HG02759 (cell line): ENCODE measurements at regions not wholly inside any gene's neighbourhood (a gene's known extent, or its start where the extent isn't known, plus 50 kb on each side); places are given as distances from the start of the nearest gene placed in this dataset.
"Not testable (repeated sequence)": the region's sequence is repeated elsewhere in the genome, so short reads cannot be mapped to it uniquely, and the experiment has no call there.

Experiments
- ATAC-seq: cut with Tn5 transposase; IDR thresholded peaks from one replicate; pipeline ENCODE4 v1.9.1; 2021; ENCODE audit warnings: mild to moderate bottlenecking, moderate library complexity; ENCODE audit not compliant: unreplicated experiment

DNA sequence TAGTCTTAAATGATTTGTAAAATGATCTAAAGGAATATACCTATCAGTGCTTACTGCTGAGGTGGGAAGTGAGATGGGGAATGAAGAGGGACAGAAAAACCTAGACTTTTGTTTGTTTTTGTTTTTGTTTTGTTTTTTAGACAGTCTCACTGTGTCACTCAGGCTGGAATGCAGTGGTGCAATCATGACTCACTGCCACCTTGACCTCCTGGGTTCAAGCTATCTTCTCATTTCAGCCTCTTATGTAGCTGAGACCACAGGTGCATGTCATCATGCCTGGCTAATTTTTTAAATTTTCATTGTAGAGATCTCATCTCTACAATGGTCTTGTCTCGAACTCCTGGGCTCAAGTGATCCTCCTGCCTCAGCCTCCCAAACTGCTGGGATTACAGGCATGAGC is 116.4 kb upstream of the SEM1 start:
- ATAC-seq, result no peak

GRCh38 chr7:96827701-96828100 is 118.1 kb upstream of the SEM1 start:
- ATAC-seq, result no peak

- not testable (repeated sequence) for ATAC-seq
Observed at GRCh38 chr7:96829121-96829520, 119.5 kb upstream of the SEM1 start.

DNA sequence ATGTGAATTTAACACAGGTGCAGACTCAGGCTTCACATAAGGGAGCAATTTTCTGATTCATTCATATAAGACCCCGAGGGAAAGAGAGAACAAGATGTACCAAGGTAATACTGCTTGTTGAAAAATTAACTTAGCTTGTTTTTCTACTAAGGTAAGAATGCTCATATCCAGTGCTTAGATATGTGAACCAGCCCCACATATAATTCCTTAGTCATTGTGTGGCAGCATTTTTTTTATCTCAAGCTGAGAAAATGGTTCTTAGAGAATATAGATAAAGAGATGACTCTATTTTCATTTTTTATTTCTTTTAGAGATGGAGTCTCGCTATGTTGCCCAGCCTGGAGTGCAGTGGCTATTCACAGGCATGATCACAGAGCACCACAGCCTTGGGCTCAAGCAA is 121.8 kb upstream of the SEM1 start:
- no peak for ATAC-seq

GRCh38 chr7:96832092-96832662 is 122.5 kb upstream of the SEM1 start:
- no peak for ATAC-seq

GRCh38 chr7:96833676-96834453 is 124.2 kb upstream of the SEM1 start:
- no peak for ATAC-seq

DNA sequence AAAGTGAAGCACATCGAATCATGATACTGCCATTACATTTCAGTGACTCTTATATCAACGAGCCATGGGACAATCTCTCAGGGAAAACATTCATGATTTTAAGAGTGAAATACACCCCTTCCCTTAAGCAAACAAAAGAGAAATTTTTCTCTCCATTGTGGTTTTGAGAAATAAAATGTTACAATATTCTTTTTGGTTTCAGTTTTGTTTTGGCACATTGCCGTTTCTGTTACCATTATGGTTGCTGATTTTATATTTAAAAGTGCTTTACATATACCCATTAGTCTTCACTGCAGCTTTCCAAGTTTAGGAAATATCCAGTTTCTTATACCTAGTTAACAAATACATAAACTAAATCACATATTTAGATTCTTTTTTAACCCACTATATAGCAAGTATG is 126.8 kb upstream of the SEM1 start:
- no peak for ATAC-seq

GRCh38 chr7:96837593-96837992 is 127.9 kb upstream of the SEM1 start:
- peak; percentile 96 for ATAC-seq

DNA sequence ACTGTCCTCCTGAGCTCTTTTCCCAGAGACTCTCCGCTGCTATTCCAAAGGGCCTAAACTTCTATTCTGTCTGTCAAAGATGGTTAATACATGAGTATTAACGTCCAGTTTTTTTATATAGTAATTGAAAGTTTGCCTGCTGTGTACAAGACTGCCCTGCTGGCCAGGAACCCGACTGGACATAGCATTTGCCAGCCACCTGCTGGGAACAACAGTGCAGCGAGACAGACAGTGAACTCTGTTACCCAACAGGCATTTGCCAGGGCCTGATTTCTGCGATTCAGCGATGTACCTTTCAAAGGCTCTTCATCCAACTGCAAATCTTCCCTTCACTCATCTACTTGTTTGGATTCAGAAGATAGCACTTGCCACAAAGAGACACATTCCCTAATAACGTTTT is 128.8 kb upstream of the SEM1 start:
- ATAC-seq, result no peak

- ATAC-seq, result no peak
Observed at GRCh38 chr7:96855139-96855538, 145.5 kb upstream of the SEM1 start.

- no peak for ATAC-seq
Observed at GRCh38 chr7:96855691-96856090, 146.0 kb upstream of the SEM1 start.

GRCh38 chr7:96869538-96869937 is 135.8 kb upstream of the DLX6 start:
- ATAC-seq, result no peak

DNA sequence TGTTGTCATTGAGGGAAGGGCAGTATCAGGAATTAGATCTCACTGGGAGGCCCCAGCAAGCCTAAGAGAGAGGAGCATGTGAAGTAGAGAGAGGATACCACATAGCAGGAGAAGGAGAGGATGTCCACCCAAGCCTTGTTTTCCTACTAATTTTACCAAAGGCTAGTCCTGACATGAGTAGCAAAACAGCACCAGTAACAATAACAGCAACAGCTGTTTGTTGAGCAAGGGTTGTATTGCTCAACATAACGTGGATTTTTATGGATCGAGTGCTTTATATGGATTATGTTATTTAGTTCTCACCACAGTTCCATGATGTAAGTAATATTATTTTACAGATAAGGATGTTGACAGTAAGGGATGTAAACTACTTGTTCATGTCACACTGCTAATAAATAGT is 135.2 kb upstream of the DLX6 start:
- ATAC-seq, result no peak

DNA sequence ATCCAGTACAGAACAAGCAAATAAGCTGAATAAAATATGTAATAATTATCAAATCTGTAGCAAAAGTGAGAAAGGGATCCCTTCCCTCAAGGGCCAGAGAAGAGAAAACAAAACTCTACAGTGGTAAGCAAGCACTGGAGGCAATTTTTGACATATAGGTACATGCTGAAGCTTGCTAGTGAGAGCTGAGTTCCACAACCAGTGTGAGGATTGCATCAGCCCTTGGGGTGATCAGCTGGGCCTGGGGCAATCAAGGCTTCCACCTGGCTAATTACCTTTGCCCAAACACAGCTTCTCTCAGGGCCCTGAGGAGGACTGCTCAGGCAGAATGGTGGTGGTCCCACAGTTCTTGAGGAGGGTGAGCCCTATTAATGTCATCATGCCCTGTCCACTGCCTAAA is 134.4 kb upstream of the DLX6 start:
- no peak for ATAC-seq

DNA sequence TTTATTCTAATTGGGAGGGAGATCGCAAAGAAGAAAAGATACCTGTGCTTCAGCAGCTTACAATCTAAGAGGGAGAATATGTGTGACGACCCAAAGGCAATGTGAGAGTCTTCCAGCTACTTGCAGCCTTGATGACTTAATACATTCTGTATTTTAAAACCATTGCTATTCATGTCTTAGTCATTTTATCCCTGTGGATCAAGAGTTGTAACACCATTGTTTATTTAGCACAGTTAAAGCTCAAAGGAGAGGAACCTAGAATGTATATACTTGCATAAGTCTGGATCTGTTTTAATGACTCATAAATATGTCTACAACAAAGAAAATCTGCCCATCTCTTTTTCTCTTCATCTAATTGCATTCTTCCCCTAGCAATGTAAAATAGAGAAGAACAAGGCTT is 117.9 kb upstream of the DLX6 start:
- no peak for ATAC-seq

DNA sequence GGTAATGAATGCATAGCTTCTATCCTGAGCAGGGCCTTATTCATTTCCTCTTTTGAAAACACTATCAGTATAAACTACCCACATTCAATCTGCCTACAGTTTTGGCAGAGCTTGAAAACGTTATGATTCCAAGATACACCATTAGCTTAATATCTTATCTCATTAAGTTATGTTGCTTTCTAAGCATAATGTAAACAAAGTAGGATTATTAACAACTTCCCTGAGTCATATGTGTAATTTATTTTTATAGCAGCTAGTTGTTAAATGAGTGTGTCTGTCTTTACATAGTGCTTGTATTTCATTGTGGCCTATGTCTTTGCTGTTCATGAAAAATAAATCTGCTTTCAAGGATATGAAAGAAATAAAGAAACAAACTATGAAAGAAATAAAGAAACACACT is 106.2 kb upstream of the DLX6 start:
- ATAC-seq, result no peak

DNA sequence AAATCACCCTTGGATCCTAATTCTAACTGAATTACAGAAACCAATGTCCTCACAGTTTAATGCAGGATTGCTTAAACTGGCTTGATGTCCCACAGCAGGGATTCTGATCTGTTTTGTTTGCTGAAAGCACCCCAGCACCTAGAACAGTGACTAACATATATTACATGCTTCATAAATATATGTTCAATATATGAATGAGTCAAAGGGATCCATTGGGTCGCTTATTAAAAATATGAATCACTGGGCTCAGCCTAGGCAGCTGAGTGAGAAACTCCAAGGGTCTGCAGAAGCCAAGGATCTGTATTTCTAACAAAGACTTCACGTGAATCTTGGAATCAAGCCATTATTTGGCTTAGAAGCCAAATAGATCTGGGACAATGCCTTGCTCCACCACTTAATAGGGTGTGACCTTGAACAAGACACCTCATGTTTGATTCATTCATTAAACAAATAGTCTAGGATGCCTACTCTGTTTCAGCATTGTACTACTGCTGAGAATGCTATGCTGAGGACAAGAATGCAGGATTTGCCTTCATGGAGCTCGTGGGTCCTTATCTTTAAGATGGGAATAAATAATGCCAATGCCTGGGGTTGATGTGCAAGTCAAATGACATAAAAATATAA is 103.4 kb upstream of the DLX6 start:
- no peak for ATAC-seq

- no peak for ATAC-seq
Observed at GRCh38 chr7:96903906-96904305, 101.4 kb upstream of the DLX6 start.

- ATAC-seq, result no peak
Observed at GRCh38 chr7:96910486-96910885, 94.9 kb upstream of the DLX6 start.

- ATAC-seq, result no peak
Observed at GRCh38 chr7:96915029-96915428, 90.3 kb upstream of the DLX6 start.

DNA sequence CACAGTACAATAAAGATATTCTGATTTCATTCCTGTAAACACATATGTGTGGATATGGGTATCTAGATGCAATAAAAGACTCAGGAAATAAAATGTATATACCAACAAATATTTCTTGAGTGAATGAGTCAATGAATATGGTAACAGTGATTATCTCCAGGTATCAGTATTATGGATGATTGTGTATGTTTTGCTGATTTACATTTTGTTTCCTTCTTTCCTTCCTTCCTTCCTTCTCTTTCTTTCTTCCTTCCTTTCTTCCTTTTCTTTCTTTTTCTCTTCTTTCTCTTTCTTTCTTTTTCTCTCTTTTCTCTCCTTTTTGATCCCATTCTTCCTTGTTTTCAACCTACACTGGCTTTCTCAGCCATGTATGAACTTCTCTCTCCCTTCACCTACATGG is 85.3 kb upstream of the DLX6 start:
- no peak for ATAC-seq

DNA sequence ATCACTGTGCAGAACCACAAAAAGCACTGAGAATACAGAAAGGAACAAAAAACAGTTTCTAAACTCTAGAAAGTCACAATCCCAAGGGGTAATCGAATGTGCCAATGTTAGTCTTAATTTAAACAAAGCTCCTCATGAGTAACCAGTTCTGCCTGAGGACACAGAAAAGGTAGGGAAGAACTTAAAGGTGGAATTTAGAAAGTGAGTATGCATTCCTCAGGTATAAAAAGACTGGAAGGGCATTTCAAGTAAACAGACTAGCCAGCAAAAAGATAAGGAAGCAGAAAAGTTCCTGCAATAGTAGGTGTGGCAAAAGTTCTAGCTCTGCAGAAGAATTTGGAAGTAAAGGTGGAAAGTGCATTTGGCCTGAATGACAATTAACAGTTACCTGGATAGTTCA is 84.6 kb upstream of the DLX6 start:
- no peak for ATAC-seq
